ENCODE measurements at regions not wholly inside any gene's neighbourhood (a gene's known extent, or its start where the extent isn't known, plus 50 kb on each side); places are given as distances from the start of the nearest gene placed in this dataset.

GRCh38 chr13:100962585-100962984 lies 288.0 kb upstream of the TMTC4 start:
- TF ChIP-seq SIN3A (IDR thresholded peaks at IDR 0.05; ENCODE audit: borderline replicate concordance, insufficient read depth, low read length) (no peak), POLR2AphosphoS5 (IDR thresholded peaks at IDR 0.05; ENCODE audit: low read depth, low read length) (no peak), TAF1 (IDR thresholded peaks at IDR 0.05; ENCODE audit: borderline replicate concordance, insufficient read depth, low read length) (no peak)

All from PFSK-1 (cell line).